Mesenchymal stem cell (in vitro differentiated cells and primary cell): ENCODE measurements at regions not wholly inside any gene's neighbourhood (a gene's known extent, or its start where the extent isn't known, plus 50 kb on each side); places are given as distances from the start of the nearest gene placed in this dataset.

Source experiments
- DNase-seq: peaks from one replicate; pipeline ENCODE4 v3.0.0-alpha.2; 2013
- H2AFZ ChIP-seq: one replicate; pipeline ENCODE4 v1.6.1; 2013; ENCODE audit warnings: low read depth, mild to moderate bottlenecking, control low read depth, inconsistent platforms, low read length, moderate library complexity
- H2AK5ac ChIP-seq: 2 replicates; pipeline ENCODE4 v1.6.1; 2013; ENCODE audit warnings: low read length, moderate library complexity, mild to moderate bottlenecking, inconsistent platforms; ENCODE audit not compliant: severe bottlenecking
- H2BK120ac ChIP-seq: one replicate; pipeline ENCODE4 v1.6.1; 2013; ENCODE audit warnings: low read depth, mild to moderate bottlenecking, inconsistent platforms, low read length, moderate library complexity
- H2BK12ac ChIP-seq, 2 experiments: one replicate each; pipeline ENCODE4 v1.6.1; 2013; ENCODE audit warnings: inconsistent platforms in 2 of 2, low read length in 2 of 2, mild to moderate bottlenecking in 2 of 2, moderate library complexity in 2 of 2, control low read depth in 1 of 2
- H2BK15ac ChIP-seq: one replicate; pipeline ENCODE4 v1.6.1; 2013; ENCODE audit warnings: mild to moderate bottlenecking, low read depth, inconsistent platforms; ENCODE audit not compliant: poor library complexity, severe bottlenecking
- H2BK5ac ChIP-seq: 2 replicates; pipeline ENCODE4 v1.6.1; 2013; ENCODE audit warnings: low read depth, mild to moderate bottlenecking, low read length, control low read depth, inconsistent platforms; ENCODE audit not compliant: poor library complexity, severe bottlenecking
- H3K14ac ChIP-seq, 2 experiments: one replicate each; pipeline ENCODE4 v1.6.1; 2013; ENCODE audit warnings: inconsistent platforms in 2 of 2, low read length in 2 of 2, control low read depth in 1 of 2, mild to moderate bottlenecking in 1 of 2, moderate library complexity in 1 of 2
- H3K18ac ChIP-seq, 2 experiments: one replicate each; pipeline ENCODE4 v1.6.1; 2013; ENCODE audit warnings: inconsistent platforms in 2 of 2, low read length in 2 of 2, control low read depth in 1 of 2, low read depth in 1 of 2, mild to moderate bottlenecking in 1 of 2
- H3K23ac ChIP-seq, 2 experiments: one replicate each; pipeline ENCODE4 v1.6.1; 2013; ENCODE audit warnings: inconsistent platforms in 2 of 2, low read length in 2 of 2, mild to moderate bottlenecking in 2 of 2, moderate library complexity in 2 of 2, control low read depth in 1 of 2
- H3K27ac ChIP-seq: 2 replicates; pipeline ENCODE4 v1.5.1; 2013; ENCODE audit warnings: mild to moderate bottlenecking, moderate library complexity, low read length, control low read depth, inconsistent platforms; ENCODE audit not compliant: poor library complexity, severe bottlenecking
- H3K27me3 ChIP-seq, 2 experiments: 2 replicates each; pipeline versions ENCODE4 v1.6.1 to v1.7.0; 2013; ENCODE audit warnings: low read length in 2 of 2, mild to moderate bottlenecking in 2 of 2, moderate library complexity in 2 of 2, control low read depth in 1 of 2, inconsistent platforms in 1 of 2; ENCODE audit not compliant: control insufficient read depth in 1 of 2, insufficient read depth in 1 of 2
- H3K36me3 ChIP-seq, 2 experiments: 2 replicates each; pipeline versions ENCODE4 v1.6.1 to v1.7.0; 2013; ENCODE audit warnings: low read length in 2 of 2, control low read depth in 1 of 2, inconsistent platforms in 1 of 2, low read depth in 1 of 2, mild to moderate bottlenecking in 1 of 2; ENCODE audit not compliant: insufficient read depth in 2 of 2, control insufficient read depth in 1 of 2
- H3K4ac ChIP-seq, 2 experiments: one replicate each; pipeline ENCODE4 v1.6.1; 2013; ENCODE audit warnings: inconsistent platforms in 2 of 2, low read length in 2 of 2, mild to moderate bottlenecking in 2 of 2, moderate library complexity in 2 of 2, control low read depth in 1 of 2, low read depth in 1 of 2
- H3K4me1 ChIP-seq: 2 replicates; pipeline ENCODE4 v1.6.1; 2013; ENCODE audit warnings: low read depth, low read length, control low read depth; ENCODE audit not compliant: control insufficient read depth, insufficient read depth
- H3K4me2 ChIP-seq: 2 replicates; pipeline ENCODE4 v1.6.1; 2013; ENCODE audit warnings: low read length, mild to moderate bottlenecking, inconsistent platforms; ENCODE audit not compliant: poor library complexity, severe bottlenecking
- H3K4me3 ChIP-seq, 2 experiments: 2 replicates each; pipeline versions ENCODE4 v1.5.1 to v1.7.0; 2013; ENCODE audit warnings: low read length in 2 of 2, mild to moderate bottlenecking in 2 of 2, control low read depth in 1 of 2, low read depth in 1 of 2; ENCODE audit not compliant: insufficient read depth in 1 of 2
- H3K79me1 ChIP-seq: replicated peaks from 2 replicates; pipeline ENCODE4 v1.6.1; 2013; ENCODE audit warnings: mild to moderate bottlenecking, control low read depth, low read length, inconsistent platforms; ENCODE audit not compliant: poor library complexity, severe bottlenecking
- H3K9ac ChIP-seq: 2 replicates; pipeline ENCODE4 v1.7.0; 2013; ENCODE audit warnings: mild to moderate bottlenecking, low read length, moderate library complexity
- H3K9me3 ChIP-seq: 2 replicates; pipeline ENCODE4 v1.7.0; 2013; ENCODE audit warnings: mild to moderate bottlenecking, low read length; ENCODE audit not compliant: control insufficient read depth
- H4K8ac ChIP-seq: one replicate; pipeline ENCODE4 v1.6.1; 2013; ENCODE audit warnings: inconsistent platforms, mild to moderate bottlenecking, low read length, moderate library complexity
- H4K91ac ChIP-seq: one replicate; pipeline ENCODE4 v1.6.1; 2013; ENCODE audit warnings: mild to moderate bottlenecking, low read length, inconsistent platforms
- WGBS: methylation state at CpG from one replicate; pipeline ENCODE4 v1.1.7; 2013; ENCODE audit warnings: mixed read lengths; 5-methylcytosine and 5-hydroxymethylcytosine counted together

GRCh38 chr7:86592185-86592584 lies 51.5 kb upstream of the GRM3 start:
- H2BK15ac ChIP-seq = no peak overlapping the region
- no peaks in the 10 kb centered on the region for H3K4me1 ChIP-seq
- H2BK12ac ChIP-seq = no peak overlapping the region
- WGBS = no CpG with 5 or more reads among the region's 1 CpG
- H3K27me3 ChIP-seq = no peaks in the 10 kb centered on the region
- no peak overlapping the region for H3K18ac ChIP-seq
- no peak overlapping the region for H2BK120ac ChIP-seq
- H3K36me3 ChIP-seq = no peaks in the 10 kb centered on the region
- H3K79me1 ChIP-seq = no peaks in the 10 kb centered on the region
- H3K9me3 ChIP-seq = peaks cover 2% of the 10 kb centered on the region
- H3K14ac ChIP-seq = no peak overlapping the region
- no peak overlapping the region for H3K4me2 ChIP-seq
- H3K27ac ChIP-seq = no peak overlapping the region
- H2AK5ac ChIP-seq = no peak overlapping the region
- H2AFZ ChIP-seq = no peak overlapping the region
- no peak overlapping the region for H3K4me3 ChIP-seq
- no peak overlapping the region for H2BK5ac ChIP-seq
- no peak overlapping the region for H3K23ac ChIP-seq
- H3K9ac ChIP-seq = no peak overlapping the region
- no peak overlapping the region for H4K91ac ChIP-seq
- no peak for DNase-seq
- no peak overlapping the region for H4K8ac ChIP-seq
- no peak overlapping the region for H3K4ac ChIP-seq

GRCh38 chr7:86574006-86574405 lies 69.7 kb upstream of the GRM3 start:
- no peaks in the 10 kb centered on the region for H3K4me1 ChIP-seq
- no peak overlapping the region for H2BK5ac ChIP-seq
- H3K79me1 ChIP-seq = no peaks in the 10 kb centered on the region
- H3K14ac ChIP-seq = no peak overlapping the region
- 90% methylated on average over 3 of the region's 9 CpGs for WGBS
- no peak overlapping the region for H4K91ac ChIP-seq
- H3K4me2 ChIP-seq = no peak overlapping the region
- H3K4ac ChIP-seq = no peak overlapping the region
- DNase-seq = no peak
- no peak overlapping the region for H2AFZ ChIP-seq
- H3K27ac ChIP-seq = no peak overlapping the region
- no peaks in the 10 kb centered on the region for H3K9me3 ChIP-seq
- no peak overlapping the region for H3K9ac ChIP-seq
- no peak overlapping the region for H3K4me3 ChIP-seq
- no peak overlapping the region for H2BK12ac ChIP-seq
- H3K18ac ChIP-seq = no peak overlapping the region
- H2AK5ac ChIP-seq = no peak overlapping the region
- no peak overlapping the region for H4K8ac ChIP-seq
- no peak overlapping the region for H2BK15ac ChIP-seq
- H3K27me3 ChIP-seq = no peaks in the 10 kb centered on the region
- H2BK120ac ChIP-seq = no peak overlapping the region
- no peaks in the 10 kb centered on the region for H3K36me3 ChIP-seq
- no peak overlapping the region for H3K23ac ChIP-seq

GRCh38 chr7:86558680-86559501 lies 84.8 kb upstream of the GRM3 start:
- H3K23ac ChIP-seq = no peak overlapping the region
- no peak overlapping the region for H2BK15ac ChIP-seq
- H3K36me3 ChIP-seq = no peaks in the 10 kb centered on the region
- no peak for DNase-seq
- no peaks in the 10 kb centered on the region for H3K27me3 ChIP-seq
- no peak overlapping the region for H2AFZ ChIP-seq
- H2BK5ac ChIP-seq = no peak overlapping the region
- H3K9me3 ChIP-seq = no peaks in the 10 kb centered on the region
- H3K18ac ChIP-seq = no peak overlapping the region
- no peak overlapping the region for H3K9ac ChIP-seq
- WGBS = 78% methylated on average over 5 of the region's 8 CpGs
- no peak overlapping the region for H3K14ac ChIP-seq
- H3K4me2 ChIP-seq = no peak overlapping the region
- no peaks in the 10 kb centered on the region for H3K4me1 ChIP-seq
- no peak overlapping the region for H2AK5ac ChIP-seq
- no peak overlapping the region for H4K91ac ChIP-seq
- no peak overlapping the region for H4K8ac ChIP-seq
- H3K79me1 ChIP-seq = no peaks in the 10 kb centered on the region
- no peak overlapping the region for H2BK120ac ChIP-seq
- no peak overlapping the region for H3K4ac ChIP-seq
- H3K27ac ChIP-seq = no peak overlapping the region
- H3K4me3 ChIP-seq = no peak overlapping the region
- H2BK12ac ChIP-seq = no peak overlapping the region

- no peak overlapping the region for H4K8ac ChIP-seq
- H3K27me3 ChIP-seq = no peaks in the 10 kb centered on the region
- H3K23ac ChIP-seq = no peak overlapping the region
- DNase-seq = no peak
- H2AFZ ChIP-seq = no peak overlapping the region
- no peaks in the 10 kb centered on the region for H3K9me3 ChIP-seq
- no peak overlapping the region for H2AK5ac ChIP-seq
- no peak overlapping the region for H2BK12ac ChIP-seq
- no peak overlapping the region for H3K4ac ChIP-seq
- H3K4me3 ChIP-seq = no peak overlapping the region
- H2BK15ac ChIP-seq = no peak overlapping the region
- H3K9ac ChIP-seq = no peak overlapping the region
- H3K18ac ChIP-seq = no peak overlapping the region
- H3K27ac ChIP-seq = no peak overlapping the region
- H3K4me1 ChIP-seq = no peaks in the 10 kb centered on the region
- H3K14ac ChIP-seq = no peak overlapping the region
- H3K79me1 ChIP-seq = no peaks in the 10 kb centered on the region
- 75% methylated on average over 5 of the region's 5 CpGs for WGBS
- no peak overlapping the region for H2BK120ac ChIP-seq
- no peak overlapping the region for H3K4me2 ChIP-seq
- H2BK5ac ChIP-seq = no peak overlapping the region
- no peaks in the 10 kb centered on the region for H3K36me3 ChIP-seq
- no peak overlapping the region for H4K91ac ChIP-seq
Measured at GRCh38 chr7:86534641-86535040, 109.1 kb upstream of the GRM3 start.
